H1 (cell line): ENCODE measurements at regions not wholly inside any gene's neighbourhood (a gene's known extent, or its start where the extent isn't known, plus 50 kb on each side); places are given as distances from the start of the nearest gene placed in this dataset.

Experiments
- CTCF ChIA-PET: fragments of 300-600 bp; sonication (Branson Sonifier 250); formaldehyde crosslinking; loops from one replicate; lab custom pipeline; 2021; ENCODE audit not compliant: partially characterized antibody; lab: Charles Lee
- POLR2A ChIA-PET: fragments of 300-600 bp; sonication (Branson Sonifier 250); formaldehyde crosslinking; loops from one replicate; lab custom pipeline; 2021; ENCODE audit warnings: inconsistent platforms; ENCODE audit not compliant: partially characterized antibody; lab: Charles Lee
- DNase-seq, 2 experiments: peaks; one replicate each; pipeline versions ENCODE4 v3.0.0 to v3.0.0-alpha.2; 2010 to 2022; ENCODE audit warnings: low spot score in 2 of 2, low read depth in 1 of 2, mixed read lengths in 1 of 2
- FAIRE-seq: peaks from 2 replicates; lab custom pipeline; 2011; peaks lifted over from hg19 to GRCh38; lab: Jason Lieb, UNC
- H2AFZ ChIP-seq: 2 replicates; pipeline ENCODE4 v1.8.1; 2012; ENCODE audit warnings: low read length, inconsistent platforms
- H2AK5ac ChIP-seq: 2 replicates; pipeline ENCODE4 v1.6.1; 2013; ENCODE audit warnings: low read depth, low read length
- H2BK120ac ChIP-seq: replicated peaks from 2 replicates; pipeline ENCODE3; 2013; ENCODE audit warnings: low read depth, low read length, inconsistent platforms
- H2BK12ac ChIP-seq: 2 replicates; pipeline ENCODE4 v1.6.1; 2013; ENCODE audit warnings: low read depth, low read length
- H2BK15ac ChIP-seq: 2 replicates; pipeline ENCODE4 v1.6.1; 2013; ENCODE audit warnings: low read length
- H2BK20ac ChIP-seq: 2 replicates; pipeline ENCODE4 v1.6.1; 2013; ENCODE audit warnings: low read length
- H2BK5ac ChIP-seq: 2 replicates; pipeline ENCODE4 v1.6.1; 2013; ENCODE audit warnings: low read depth, low read length
- H3K14ac ChIP-seq: 2 replicates; pipeline ENCODE4 v1.6.1; 2013; ENCODE audit warnings: inconsistent platforms; ENCODE audit not compliant: insufficient read length
- H3K18ac ChIP-seq: 2 replicates; pipeline ENCODE4 v1.6.1; 2013; ENCODE audit warnings: low read length; ENCODE audit errors: extremely low read depth
- H3K23ac ChIP-seq: 2 replicates; pipeline ENCODE4 v1.6.1; 2013; ENCODE audit warnings: inconsistent platforms; ENCODE audit not compliant: insufficient read length
- H3K23me2 ChIP-seq: 2 replicates; pipeline ENCODE4 v1.6.1; 2013; ENCODE audit warnings: low read depth, low read length
- H3K27ac ChIP-seq: 2 replicates; pipeline ENCODE4 v1.6.1; 2011; ENCODE audit warnings: low read depth, low read length, inconsistent platforms
- H3K27me3 ChIP-seq, 4 experiments: replicated peaks in 1 of 4; 1 replicate in 1 of 4; 2 replicates in 3 of 4; pipeline versions ENCODE4 v1.6.1 to v1.8.1; 2011 to 2013; ENCODE audit warnings: low read length in 3 of 4, mild to moderate bottlenecking in 3 of 4, inconsistent platforms in 2 of 4, mixed read lengths in 2 of 4, moderate library complexity in 1 of 4; ENCODE audit not compliant: control insufficient read depth in 3 of 4, insufficient read depth in 3 of 4; ENCODE audit errors: extremely low read depth in 1 of 4
- H3K36me3 ChIP-seq, 4 experiments: 2 replicates each; pipeline versions ENCODE4 v1.6.1 to v1.8.1; 2011 to 2013; ENCODE audit warnings: mild to moderate bottlenecking in 4 of 4, low read length in 3 of 4, moderate library complexity in 2 of 4, control low read depth in 1 of 4, inconsistent platforms in 1 of 4; ENCODE audit not compliant: insufficient read depth in 4 of 4, control insufficient read depth in 2 of 4
- H3K4ac ChIP-seq: replicated peaks from 2 replicates; pipeline ENCODE3; 2013; ENCODE audit warnings: low read length, low read depth, mixed read lengths, inconsistent platforms; ENCODE audit not compliant: insufficient read length
- H3K4me1 ChIP-seq, 4 experiments: replicated peaks in 1 of 4; 1 replicate in 1 of 4; 2 replicates in 3 of 4; pipeline versions ENCODE4 v1.6.1 to v1.8.1; 2011 to 2013; ENCODE audit warnings: low read length in 3 of 4, inconsistent platforms in 2 of 4, mixed read lengths in 1 of 4; ENCODE audit not compliant: insufficient read depth in 4 of 4, control insufficient read depth in 3 of 4
- H3K4me2 ChIP-seq, 2 experiments: 2 replicates each; pipeline versions ENCODE4 v1.6.1 to v1.8.1; 2011 to 2013; ENCODE audit warnings: low read depth in 2 of 2, low read length in 2 of 2, control low read depth in 1 of 2, inconsistent platforms in 1 of 2, mild to moderate bottlenecking in 1 of 2; ENCODE audit not compliant: insufficient read depth in 1 of 2
- H3K4me3 ChIP-seq, 4 experiments: fragments of 200-600, 300-600 bp in 1 of 4; sonication (generic), shearing (Covaris generic), sonication (Bioruptor Twin) in 1 of 4; 2 replicates each; pipeline versions ENCODE4 v1.5.1 to v1.8.1; 2011 to 2016; ENCODE audit warnings: low read length in 4 of 4, low read depth in 3 of 4, control low read depth in 2 of 4, inconsistent platforms in 2 of 4, mild to moderate bottlenecking in 2 of 4, mixed read lengths in 1 of 4, moderate library complexity in 1 of 4; ENCODE audit not compliant: insufficient read depth in 2 of 4; ENCODE audit errors: extremely low read depth in 1 of 4
- H3K56ac ChIP-seq: replicated peaks from 2 replicates; pipeline ENCODE3; 2013; ENCODE audit warnings: low read depth, mild to moderate bottlenecking, mixed read lengths, low read length, inconsistent platforms; ENCODE audit not compliant: insufficient read length
- H3K79me1 ChIP-seq: 2 replicates; pipeline ENCODE4 v1.6.1; 2013; ENCODE audit warnings: low read depth, low read length, control low read depth
- H3K79me2 ChIP-seq, 2 experiments: 2 replicates each; pipeline versions ENCODE4 v1.6.1 to v1.8.1; 2012 to 2013; ENCODE audit warnings: low read length in 2 of 2, mild to moderate bottlenecking in 2 of 2, inconsistent platforms in 1 of 2; ENCODE audit not compliant: insufficient read depth in 2 of 2, control insufficient read depth in 1 of 2
- H3K9ac ChIP-seq, 4 experiments: replicated peaks in 1 of 4; 1 replicate in 1 of 4; 2 replicates in 3 of 4; pipeline versions ENCODE4 v1.6.1 to v1.8.1; 2011 to 2013; ENCODE audit warnings: low read depth in 3 of 4, low read length in 3 of 4, control low read depth in 2 of 4, mild to moderate bottlenecking in 2 of 4, moderate library complexity in 2 of 4, inconsistent platforms in 1 of 4; ENCODE audit errors: extremely low read depth in 1 of 4
- H3K9me3 ChIP-seq, 2 experiments: 2 replicates each; pipeline versions ENCODE4 v1.6.1 to v1.8.1; 2012 to 2013; ENCODE audit warnings: mild to moderate bottlenecking in 2 of 2, moderate library complexity in 2 of 2, control low read depth in 1 of 2, inconsistent platforms in 1 of 2, low read depth in 1 of 2, low read length in 1 of 2, mixed read lengths in 1 of 2; ENCODE audit not compliant: insufficient read depth in 2 of 2
- H4K20me1 ChIP-seq, 2 experiments: replicated peaks in 1 of 2; 2 replicates each; pipeline versions ENCODE3 to v1.8.1; 2011 to 2013; ENCODE audit warnings: inconsistent platforms in 2 of 2, low read length in 2 of 2, mild to moderate bottlenecking in 1 of 2; ENCODE audit not compliant: insufficient read depth in 2 of 2, control insufficient read depth in 1 of 2
- H4K5ac ChIP-seq: 2 replicates; pipeline ENCODE4 v1.6.1; 2013; ENCODE audit warnings: low read length, low read depth, mixed read lengths, inconsistent platforms; ENCODE audit not compliant: insufficient read length
- H4K8ac ChIP-seq: 2 replicates; pipeline ENCODE4 v1.8.0; 2013; ENCODE audit warnings: mild to moderate bottlenecking, moderate library complexity, low read length, inconsistent platforms; ENCODE audit not compliant: insufficient read depth; ENCODE audit errors: extremely low read depth
- H4K91ac ChIP-seq: replicated peaks from 2 replicates; pipeline ENCODE3; 2013; ENCODE audit warnings: low read length, mixed read lengths, inconsistent platforms; ENCODE audit not compliant: insufficient read length
- CBX8 ChIP-seq: fragments of 300-800, 300-1000 bp; sonication (generic); IDR thresholded peaks from 2 replicates; pipeline ENCODE4 v1.7.1; 2016; ENCODE audit warnings: low read depth, low read length, borderline replicate concordance
- KDM4A ChIP-seq: IDR thresholded peaks from one replicate; pipeline ENCODE4 v1.7.1; 2012; ENCODE audit warnings: low read depth, mild to moderate bottlenecking, moderate library complexity, low read length, inconsistent platforms; ENCODE audit not compliant: severe bottlenecking
- TCF12 ChIP-seq: IDR thresholded peaks from 2 replicates; pipeline ENCODE4 v1.6.1; 2011; ENCODE audit warnings: low read depth, mild to moderate bottlenecking, low read length
- WGBS, 2 experiments: shearing (Covaris generic) in 1 of 2; methylation state at CpG; one replicate each; pipeline versions ENCODE4 v1.1.6 to v1.1.7; 2013 to 2015; ENCODE audit warnings: low lambda C conversion rate in 2 of 2, mixed read lengths in 2 of 2, inconsistent platforms in 1 of 2, low coverage in 1 of 2, missing lambda C conversion rate in 1 of 2; ENCODE audit not compliant: insufficient replicate concordance in 2 of 2, insufficient coverage in 1 of 2, insufficient read length in 1 of 2; ENCODE audit errors: extremely low coverage in 1 of 2, missing lambda C conversion rate in 1 of 2; 5-methylcytosine and 5-hydroxymethylcytosine counted together

- FAIRE-seq: no peak
- 87% methylated on average over 4 of the region's 4 CpGs; no CpG with 5 or more reads in 1 of the 2 experiments for WGBS, 2 experiments
- no peak for TF ChIP-seq KDM4A
- TF ChIP-seq CBX8: no peak
- no peak for TF ChIP-seq TCF12
Measured at GRCh38 chr5:43893951-43894684, 291.1 kb downstream of the NNT start.

More at GRCh38 chr5:43893951-43894684, 291.1 kb downstream of the NNT start:
- no peak overlapping the region for H3K4me2 ChIP-seq
- no peak overlapping the region for H2AFZ ChIP-seq
- H2AK5ac ChIP-seq: no peak overlapping the region
- no peaks in the 10 kb centered on the region for H3K79me2 ChIP-seq
- H2BK5ac ChIP-seq: no peak overlapping the region
- H4K5ac ChIP-seq: no peak overlapping the region
- no peaks in the 10 kb centered on the region for H4K20me1 ChIP-seq
- H3K9ac ChIP-seq: no peak overlapping the region
- ChIA-PET POLR2A (no interaction called here), CTCF (interaction anchor here (0.6 kb wide), 1 partner anchor 76 kb away, joined by 4 read pairs; no protein-coding TSS in a partner anchor)
- H2BK12ac ChIP-seq: no peak overlapping the region
- H3K4ac ChIP-seq: no peak overlapping the region
- H4K91ac ChIP-seq: no peak overlapping the region
- no peak overlapping the region for H2BK15ac ChIP-seq
- H3K79me1 ChIP-seq: no peaks in the 10 kb centered on the region
- DNase-seq: no peak
- H2BK20ac ChIP-seq: no peak overlapping the region
- H3K14ac ChIP-seq: no peak overlapping the region
- no peak overlapping the region for H3K23ac ChIP-seq
- no peak overlapping the region for H3K18ac ChIP-seq
- H3K4me1 ChIP-seq: no peaks in the 10 kb centered on the region
- H3K4me3 ChIP-seq: no peak overlapping the region
- no peak overlapping the region for H2BK120ac ChIP-seq
- no peak overlapping the region for H3K56ac ChIP-seq
- no peaks in the 10 kb centered on the region for H3K23me2 ChIP-seq
- no peak overlapping the region for H4K8ac ChIP-seq
- H3K9me3 ChIP-seq: no peaks in the 10 kb centered on the region
- peaks cover 0 to 1% (median 0%) of the 10 kb centered on the region in 4 experiments; a peak in 1 of 7 replicates for H3K27me3 ChIP-seq
- H3K27ac ChIP-seq: no peak overlapping the region
- no peaks in the 10 kb centered on the region for H3K36me3 ChIP-seq
